Neural cell (in vitro differentiated cells): ENCODE measurements at regions not wholly inside any gene's neighbourhood (a gene's known extent, or its start where the extent isn't known, plus 50 kb on each side); places are given as distances from the start of the nearest gene placed in this dataset.

Experiments
- CTCF ChIP-seq: fragments of 450-650 bp; IDR thresholded peaks from 2 replicates; pipeline ENCODE4 v1.5.1; 2014; ENCODE audit warnings: antibody characterized with exemption, mild to moderate bottlenecking, moderate library complexity; ENCODE audit not compliant: poor library complexity, severe bottlenecking
- EP300 ChIP-seq: fragments of 450-650 bp; conservative IDR thresholded peaks from 2 replicates; pipeline ENCODE4 v1.6.1; 2014; ENCODE audit warnings: antibody characterized with exemption, mild to moderate bottlenecking, moderate library complexity; ENCODE audit not compliant: poor library complexity, severe bottlenecking
- EZH2 ChIP-seq: fragments of 200-600, 300-800 bp; shearing (Covaris generic), sonication (generic); IDR thresholded peaks from 2 replicates; pipeline ENCODE4 v1.6.1; 2014; ENCODE audit warnings: antibody characterized with exemption, low read length, borderline replicate concordance, mild to moderate bottlenecking; ENCODE audit not compliant: insufficient read depth, poor library complexity, severe bottlenecking
- MXI1 ChIP-seq: fragments of 450-650 bp; conservative IDR thresholded peaks from 2 replicates; pipeline ENCODE4 v1.6.1; 2014; ENCODE audit warnings: antibody characterized with exemption, mild to moderate bottlenecking; ENCODE audit not compliant: poor library complexity, severe bottlenecking
- POLR2AphosphoS5 ChIP-seq: IDR thresholded peaks from 2 replicates; pipeline ENCODE4 v1.6.1; 2012
- SMC3 ChIP-seq: fragments of 450-650 bp; conservative IDR thresholded peaks from 2 replicates; pipeline ENCODE4 v1.6.1; 2014; ENCODE audit warnings: antibody characterized with exemption, mild to moderate bottlenecking, moderate library complexity; ENCODE audit not compliant: poor library complexity
- TAF1 ChIP-seq: IDR thresholded peaks from 2 replicates; pipeline ENCODE4 v1.6.1; 2012; ENCODE audit warnings: low read depth

- TF ChIP-seq CTCF (no peak), EZH2 (no peak), SMC3 (no peak), POLR2AphosphoS5 (no peak), TAF1 (no peak), MXI1 (no peak), EP300 (no peak)
These were observed 242.3 kb upstream of the PTGER4 start for GRCh38 chr5:40437452-40437861.
